Esophagus muscularis mucosa (tissue), 4 donors: ENCODE measurements at regions not wholly inside any gene's neighbourhood (a gene's known extent, or its start where the extent isn't known, plus 50 kb on each side); places are given as distances from the start of the nearest gene placed in this dataset.

Experiments used
- DNase-seq: peaks from one replicate; pipeline ENCODE4 v3.0.0-alpha.2; 2017; ENCODE audit errors: extremely low spot score
- H3K27ac ChIP-seq, 4 donors: fragments of 200-600 bp; sonication (generic); replicated peaks in 1 of 4; 1 replicate in 3 of 4; 2 replicates in 1 of 4; pipeline ENCODE4 v1.5.1; 2016 to 2019; ENCODE audit warnings: mild to moderate bottlenecking in 1 of 4
- H3K27me3 ChIP-seq, 4 donors: fragments of 200-600 bp; sonication (generic); one replicate each; pipeline versions ENCODE4 v1.5.1 to v1.6.0; 2016 to 2019
- H3K36me3 ChIP-seq, 4 donors: fragments of 200-600 bp; sonication (generic); one replicate each; pipeline ENCODE4 v1.5.1; 2016 to 2019
- H3K4me1 ChIP-seq, 4 donors: fragments of 200-600 bp; sonication (generic); one replicate each; pipeline ENCODE4 v1.5.1; 2016 to 2019
- H3K4me3 ChIP-seq, 4 donors: fragments of 200-600 bp; sonication (generic); 1 replicate in 2 of 4; 2 replicates in 2 of 4; pipeline ENCODE4 v1.5.1; 2016 to 2019; ENCODE audit warnings: mild to moderate bottlenecking in 4 of 4, moderate library complexity in 1 of 4
- H3K9me3 ChIP-seq, 4 donors: fragments of 200-600 bp; sonication (generic); 1 replicate in 3 of 4; 2 replicates in 1 of 4; pipeline ENCODE4 v1.5.1; 2016 to 2019
- CTCF ChIP-seq, 3 experiments: fragments of 200-600 bp in 2 of 3; fragments of 450-650 bp in 1 of 3; sonication (generic) in 2 of 3; IDR thresholded peaks; one replicate each; pipeline ENCODE4 v1.5.1; 2017 to 2019; ENCODE audit warnings: antibody characterized with exemption in 3 of 3, mild to moderate bottlenecking in 2 of 3, moderate library complexity in 1 of 3
- EP300 ChIP-seq: sonication (generic); formaldehyde crosslinking; IDR thresholded peaks from one replicate; pipeline ENCODE4 v1.6.1; 2017; ENCODE audit warnings: antibody characterized with exemption
- POLR2A ChIP-seq: fragments of 450-650 bp; IDR thresholded peaks from one replicate; pipeline ENCODE4 v1.6.1; 2017; ENCODE audit warnings: antibody characterized with exemption, moderate library complexity, mild to moderate bottlenecking, low read depth
- POLR2AphosphoS5 ChIP-seq, 2 donors: sonication (generic); formaldehyde crosslinking; IDR thresholded peaks; one replicate each; pipeline ENCODE4 v1.6.1; 2017; ENCODE audit warnings: antibody characterized with exemption in 2 of 2
- WGBS: methylation state at CpG from one replicate; pipeline ENCODE4 v1.1.5; 2018; 5-methylcytosine and 5-hydroxymethylcytosine counted together
- intact Hi-C: fragments of 100-400 bp; cut with DNase I; formaldehyde crosslinking; loops from one replicate; pipeline ENCODE4 v1.15.1; 2023

DNA sequence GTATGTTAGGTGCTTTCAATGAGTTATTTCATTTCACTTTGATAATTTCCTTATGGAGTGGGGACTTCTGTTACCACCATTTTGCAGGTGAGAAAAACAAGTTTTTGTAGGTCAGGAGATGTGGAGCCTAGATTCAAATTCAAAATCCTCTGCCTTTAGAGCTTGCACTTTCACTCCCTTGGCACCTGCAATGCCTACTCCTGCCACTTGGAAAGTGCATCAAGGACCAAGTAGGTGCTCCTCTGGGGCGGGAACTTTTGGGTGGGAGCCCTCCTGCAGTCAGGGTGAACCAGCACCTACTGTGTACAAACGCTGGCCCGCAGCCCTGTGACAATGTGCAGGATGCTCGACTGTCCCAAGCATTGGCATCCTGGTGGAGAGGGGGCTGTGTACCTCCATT, 199.0 kb downstream of the EMX2 start:
- H3K4me3 ChIP-seq: no peak overlapping the region
- TF ChIP-seq POLR2A (no peak), CTCF (IDR thresholded peaks at IDR 0.05) (peak in 1 of 3 experiments; percentile 12)

GRCh38 chr10:117743509-117743908, 201.0 kb downstream of the EMX2 start:
- Histone ChIP-seq H3K27me3 (peaks cover 0 to 11% (median 0%) of the 10 kb centered on the region in 4 donors), H3K4me3 (no peak overlapping the region), H3K4me1 (no peaks in the 10 kb centered on the region), H3K36me3 (no peaks in the 10 kb centered on the region), H3K27ac (no peak overlapping the region), H3K9me3 (no peaks in the 10 kb centered on the region)
- no peak for DNase-seq
- intact Hi-C loops: no loop called here
- WGBS: 82% methylated on average over 7 of the region's 7 CpGs
- no peak for TF ChIP-seq EP300

More for the DNA sequence above, 199.0 kb downstream of the EMX2 start:
- H3K27me3 ChIP-seq: peaks cover 0 to 20% (median 0%) of the 10 kb centered on the region in 4 donors
- intact Hi-C loops: no loop called here
- 84% methylated on average over 4 of the region's 4 CpGs for WGBS
- no peak for DNase-seq
- H3K27ac ChIP-seq: no peak overlapping the region
- no peaks in the 10 kb centered on the region for H3K9me3 ChIP-seq
- H3K4me1 ChIP-seq: no peaks in the 10 kb centered on the region
- H3K36me3 ChIP-seq: no peaks in the 10 kb centered on the region

- peaks cover 0 to 11% (median 0%) of the 10 kb centered on the region in 4 donors for H3K27me3 ChIP-seq
- H3K4me1 ChIP-seq: no peaks in the 10 kb centered on the region
- DNase-seq: no peak
- TF ChIP-seq POLR2AphosphoS5 (IDR thresholded peaks at IDR 0.05) (no peak), CTCF (IDR thresholded peaks at IDR 0.05) (no peak), EP300 (no peak), POLR2A (no peak)
- intact Hi-C loops: no loop called here
- WGBS: 93% methylated on average over 2 of the region's 2 CpGs
- no peaks in the 10 kb centered on the region for H3K36me3 ChIP-seq
- H3K4me3 ChIP-seq: no peak overlapping the region
- H3K27ac ChIP-seq: no peak overlapping the region
- H3K9me3 ChIP-seq: no peaks in the 10 kb centered on the region
Observed at GRCh38 chr10:117745301-117745700, 202.8 kb downstream of the EMX2 start.

GRCh38 chr10:117746541-117747448, 204.2 kb downstream of the EMX2 start:
- WGBS: 75% methylated on average over 9 of the region's 9 CpGs
- intact Hi-C loops: no loop called here
- Histone ChIP-seq H3K9me3 (no peaks in the 10 kb centered on the region), H3K27me3 (peaks cover 0 to 4% (median 0%) of the 10 kb centered on the region in 4 donors), H3K27ac (no peak overlapping the region), H3K4me1 (no peaks in the 10 kb centered on the region), H3K36me3 (no peaks in the 10 kb centered on the region), H3K4me3 (no peak overlapping the region)
- TF ChIP-seq EP300 (no peak), POLR2A (no peak), CTCF (IDR thresholded peaks at IDR 0.05) (no peak), POLR2AphosphoS5 (IDR thresholded peaks at IDR 0.05) (no peak)
- no peak for DNase-seq

DNA sequence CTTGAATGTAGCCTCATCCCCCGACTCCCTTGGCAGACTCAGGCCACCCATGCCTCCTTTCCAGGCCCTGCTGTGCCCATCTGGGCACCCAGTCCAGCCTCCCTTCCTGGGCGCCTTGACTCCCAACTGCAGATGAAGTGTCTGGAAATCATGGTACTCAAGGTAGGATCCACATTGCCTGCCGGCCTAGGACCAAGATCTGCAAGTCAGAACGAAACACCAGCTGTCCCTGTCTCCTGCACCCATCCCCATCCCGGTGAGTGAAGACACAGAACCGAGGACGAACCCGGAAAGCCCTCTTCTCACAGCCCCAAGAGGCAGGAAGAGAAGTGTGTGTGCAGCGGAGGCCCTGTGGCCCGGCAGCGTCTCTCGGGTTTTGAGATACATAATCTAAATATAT, 205.1 kb downstream of the EMX2 start:
- no peak for TF ChIP-seq POLR2AphosphoS5 (IDR thresholded peaks at IDR 0.05)
- no peak for TF ChIP-seq POLR2A
- no peak for TF ChIP-seq EP300
- TF ChIP-seq CTCF (IDR thresholded peaks at IDR 0.05): no peak
- no peak overlapping the region for H3K4me3 ChIP-seq
- no peaks in the 10 kb centered on the region for H3K4me1 ChIP-seq
- no peak for DNase-seq
- peaks cover 0 to 4% (median 0%) of the 10 kb centered on the region in 4 donors for H3K27me3 ChIP-seq
- intact Hi-C loops: no loop called here
- WGBS: 86% methylated on average over 12 of the region's 12 CpGs
- H3K9me3 ChIP-seq: no peaks in the 10 kb centered on the region
- no peak overlapping the region for H3K27ac ChIP-seq
- H3K36me3 ChIP-seq: no peaks in the 10 kb centered on the region
